ENCODE measurements at regions not wholly inside any gene's neighbourhood (a gene's known extent, or its start where the extent isn't known, plus 50 kb on each side); places are given as distances from the start of the nearest gene placed in this dataset.

- TF ChIP-seq CTCF (IDR thresholded peaks at IDR 0.05 in 4 of 5, conservative IDR thresholded peaks at IDR 0.05 in 1 of 5) (no peak), POLR2A (IDR thresholded peaks at IDR 0.05) (no peak)
Measured at GRCh38 chr2:142665241-142665640, 212.2 kb upstream of the KYNU start.

Measured in gastrocnemius medialis (tissue), 4 donors.